Gastrocnemius medialis (tissue), 4 donors: ENCODE measurements at regions not wholly inside any gene's neighbourhood (a gene's known extent, or its start where the extent isn't known, plus 50 kb on each side); places are given as distances from the start of the nearest gene placed in this dataset.

Experiments used
- ATAC-seq, 2 donors: fragments of 150-250 bp; one replicate each; pipeline ENCODE4 v1.9.1; 2016
- DNase-seq, 2 donors: peaks; one replicate each; pipeline ENCODE4 v3.0.0-alpha.2; 2019
- H3K27ac ChIP-seq, 4 donors: fragments of 200-600 bp; sonication (generic); 1 replicate in 1 of 4; 2 replicates in 3 of 4; pipeline ENCODE4 v1.5.1; 2016 to 2018; ENCODE audit warnings: mild to moderate bottlenecking in 2 of 4, moderate library complexity in 1 of 4
- H3K27me3 ChIP-seq, 3 donors: fragments of 200-600 bp; sonication (generic) in 2 of 3; 1 replicate in 1 of 3; 2 replicates in 2 of 3; pipeline versions ENCODE4 v1.5.1 to v1.6.0; 2016 to 2019; ENCODE audit warnings: mild to moderate bottlenecking in 1 of 3, moderate library complexity in 1 of 3
- H3K36me3 ChIP-seq, 2 donors: fragments of 200-600 bp; sonication (generic) in 1 of 2; one replicate each; pipeline ENCODE4 v1.5.1; 2017 to 2018
- H3K4me1 ChIP-seq, 2 donors: fragments of 200-600 bp; sonication (generic) in 1 of 2; one replicate each; pipeline ENCODE4 v1.5.1; 2016 to 2017; ENCODE audit warnings: mild to moderate bottlenecking in 2 of 2
- H3K4me3 ChIP-seq, 4 donors: fragments of 200-600 bp; sonication (generic) in 3 of 4; 1 replicate in 1 of 4; 2 replicates in 3 of 4; pipeline ENCODE4 v1.5.1; 2016 to 2019; ENCODE audit warnings: mild to moderate bottlenecking in 2 of 4
- H3K9me3 ChIP-seq, 3 donors: fragments of 200-600 bp; sonication (generic) in 2 of 3; 1 replicate in 1 of 3; 2 replicates in 2 of 3; pipeline ENCODE4 v1.5.1; 2016 to 2019
- CTCF ChIP-seq, 5 experiments: fragments of 450-650 bp in 3 of 5; fragments of 200-600 bp in 2 of 5; sonication (generic) in 2 of 5; IDR thresholded peaks in 4 of 5; conservative IDR thresholded peaks in 1 of 5; 1 replicate in 4 of 5; 2 replicates in 1 of 5; pipeline ENCODE4 v1.5.1; 2016 to 2019; ENCODE audit warnings: antibody characterized with exemption in 5 of 5, mild to moderate bottlenecking in 3 of 5, moderate library complexity in 3 of 5
- POLR2A ChIP-seq, 2 donors: fragments of 450-650 bp; IDR thresholded peaks; one replicate each; pipeline ENCODE4 v1.6.1; 2017; ENCODE audit warnings: antibody characterized with exemption in 2 of 2, mild to moderate bottlenecking in 2 of 2, moderate library complexity in 2 of 2
- in situ Hi-C, 4 donors: fragments of 200-750 bp; cut with MboI; loops; one replicate each; pipeline versions ENCODE4 v1.15.0 to v1.8.0; 2017; ENCODE audit warnings: low sequenced_read_pairs in 4 of 4
- intact Hi-C: fragments of 100-400 bp; cut with DNase I; formaldehyde crosslinking; loops from one replicate; pipeline ENCODE4 v1.15.1; 2023; ENCODE audit warnings: low total_unique reads

DNA sequence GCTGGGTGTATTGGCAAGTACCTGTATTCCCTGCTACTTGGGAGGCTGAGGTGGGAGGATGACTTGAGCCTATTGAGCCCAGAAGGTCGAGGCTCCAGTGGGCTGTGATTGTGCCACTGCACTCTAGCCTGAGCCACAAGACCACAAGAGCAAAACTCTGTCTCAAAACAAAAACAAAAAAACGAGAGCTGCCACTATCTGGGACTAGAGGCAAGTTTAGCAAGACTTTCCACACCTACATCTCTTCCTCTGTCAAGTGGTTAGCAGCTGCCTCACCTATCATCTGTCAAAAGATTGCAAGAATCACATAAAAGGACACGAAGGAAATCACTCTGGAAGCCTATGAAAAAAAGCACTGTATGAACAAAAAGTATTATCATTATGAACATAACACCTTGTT lies 55.2 kb upstream of the RIOK3 start:
- no peak overlapping the region for H3K27ac ChIP-seq
- H3K27me3 ChIP-seq, result no peaks in the 10 kb centered on the region
- no peaks in the 10 kb centered on the region for H3K4me1 ChIP-seq
- H3K4me3 ChIP-seq, result no peak overlapping the region
- in situ Hi-C loops, result loop anchor here in 2 of 4 donors (25.0 kb wide), 4 partner anchors 261 to 611 kb away; partner anchors contain the start of genes CABLES1 (in 1 of the 2) and RBBP8 (in 1 of the 2)
- no peak for TF ChIP-seq POLR2A (IDR thresholded peaks at IDR 0.05)
- no peak for TF ChIP-seq CTCF (IDR thresholded peaks at IDR 0.05 in 4 of 5, conservative IDR thresholded peaks at IDR 0.05 in 1 of 5)
- intact Hi-C loops, result no loop called here
- ATAC-seq (no peak), DNase-seq (no peak)
- no peaks in the 10 kb centered on the region for H3K36me3 ChIP-seq
- H3K9me3 ChIP-seq, result no peaks in the 10 kb centered on the region

GRCh38 chr18:23398401-23398800 lies 54.7 kb upstream of the RIOK3 start:
- Histone ChIP-seq H3K4me1 (no peaks in the 10 kb centered on the region), H3K27ac (no peak overlapping the region), H3K27me3 (no peaks in the 10 kb centered on the region), H3K36me3 (no peaks in the 10 kb centered on the region), H3K9me3 (no peaks in the 10 kb centered on the region), H3K4me3 (no peak overlapping the region)
- ATAC-seq, result no peak
- intact Hi-C loops (no loop called here), in situ Hi-C loops (loop anchor here in 2 of 4 donors (25.0 kb wide), 4 partner anchors 261 to 611 kb away; partner anchors contain the start of genes CABLES1 (in 1 of the 2) and RBBP8 (in 1 of the 2))
- TF ChIP-seq POLR2A (IDR thresholded peaks at IDR 0.05) (no peak), CTCF (IDR thresholded peaks at IDR 0.05 in 4 of 5, conservative IDR thresholded peaks at IDR 0.05 in 1 of 5) (no peak)
- DNase-seq, result no peak

DNA sequence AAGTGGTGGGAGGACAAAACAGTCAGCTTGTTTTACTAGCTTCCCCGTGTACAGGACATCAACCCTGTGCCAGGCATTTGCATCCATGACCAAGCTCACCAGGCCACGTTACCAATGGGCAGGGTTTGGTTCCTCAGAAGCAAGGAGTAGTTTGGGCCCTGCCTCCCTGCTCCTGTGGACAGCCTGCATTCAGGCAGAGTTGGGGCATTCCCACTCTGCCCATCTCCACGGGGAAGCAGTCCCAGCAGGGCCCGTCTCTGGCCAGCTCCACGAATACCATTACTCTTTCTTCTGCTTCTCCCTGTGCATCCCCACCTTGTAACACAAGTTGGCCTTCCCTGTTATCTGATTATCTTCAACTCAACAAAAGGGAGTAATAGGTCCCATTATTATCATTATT lies 54.0 kb upstream of the RIOK3 start:
- TF ChIP-seq CTCF (IDR thresholded peaks at IDR 0.05 in 4 of 5, conservative IDR thresholded peaks at IDR 0.05 in 1 of 5) (no peak), POLR2A (IDR thresholded peaks at IDR 0.05) (no peak)
- H3K36me3 ChIP-seq, result no peaks in the 10 kb centered on the region
- intact Hi-C loops, result no loop called here
- in situ Hi-C loops, result loop anchor here in 2 of 4 donors (25.0 kb wide), 4 partner anchors 262 to 612 kb away; partner anchors contain the start of genes CABLES1 (in 1 of the 2) and RBBP8 (in 1 of the 2)
- DNase-seq (no peak), ATAC-seq (no peak)
- H3K27ac ChIP-seq, result no peak overlapping the region
- no peaks in the 10 kb centered on the region for H3K27me3 ChIP-seq
- H3K4me3 ChIP-seq, result no peak overlapping the region
- H3K4me1 ChIP-seq, result no peaks in the 10 kb centered on the region
- no peaks in the 10 kb centered on the region for H3K9me3 ChIP-seq

DNA sequence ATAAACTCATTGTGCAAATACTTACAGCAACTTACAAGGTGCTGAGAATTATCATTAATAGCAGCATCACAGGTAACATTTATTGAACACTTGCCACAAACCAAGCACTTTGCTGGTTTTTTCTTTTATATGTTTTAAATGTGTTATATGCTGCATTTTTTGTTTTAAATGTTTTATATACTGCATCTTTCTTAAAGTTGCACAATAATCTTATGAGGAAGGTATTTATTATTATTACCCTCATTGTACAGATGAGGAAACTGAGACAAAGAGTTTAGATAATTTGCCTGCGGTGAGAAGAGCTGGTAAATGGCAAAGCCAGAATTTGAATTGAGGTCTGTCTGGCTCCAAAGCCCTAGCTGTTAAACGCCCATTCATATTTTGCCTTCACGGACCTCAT lies 52.2 kb upstream of the RIOK3 start:
- Histone ChIP-seq H3K4me1 (no peaks in the 10 kb centered on the region), H3K4me3 (no peak overlapping the region), H3K27me3 (no peaks in the 10 kb centered on the region), H3K27ac (no peak overlapping the region), H3K9me3 (no peaks in the 10 kb centered on the region), H3K36me3 (no peaks in the 10 kb centered on the region)
- in situ Hi-C loops (loop anchor here in 1 of 4 donors (25.0 kb wide), 1 partner anchor 464 kb away; the partner anchor contains the start of gene RBBP8), intact Hi-C loops (no loop called here)
- DNase-seq (no peak), ATAC-seq (no peak)
- TF ChIP-seq CTCF (IDR thresholded peaks at IDR 0.05 in 4 of 5, conservative IDR thresholded peaks at IDR 0.05 in 1 of 5) (no peak), POLR2A (IDR thresholded peaks at IDR 0.05) (no peak)
